Heart left ventricle (tissue), 13 donors: ENCODE measurements at regions not wholly inside any gene's neighbourhood (a gene's known extent, or its start where the extent isn't known, plus 50 kb on each side); places are given as distances from the start of the nearest gene placed in this dataset.

ENCODE experiments used
- POLR2A ChIP-seq, 2 donors: fragments of 450-650 bp; IDR thresholded peaks; one replicate each; pipeline ENCODE4 v1.6.1; 2017; ENCODE audit warnings: antibody characterized with exemption in 2 of 2, mild to moderate bottlenecking in 2 of 2, moderate library complexity in 2 of 2
- TF ChIP-seq, protein P1 (sequence below), 12 donors: fragments of 200-600 bp; sonication (generic) in 4 of 12; IDR thresholded peaks; one replicate each; pipeline versions ENCODE4 v1.5.0 to v1.8.0; 2018 to 2022; ENCODE audit warnings: antibody characterized with exemption in 12 of 12, mild to moderate bottlenecking in 5 of 12
- donor health status: ischemic (EF 13 %, LVEDD 7.1; RV severe dilation, severe dysfunction).
- donor health status: DM: no; HTN: yes; CAD: no.
- donor health status: DM: no; HTN: no; CAD: no.
- donor health status: ischemic (EF 25% LVEDD 6.9; RV normal size, moderate dysfunction).
- donor health status: ischemic (EF 25% LVEDD 5.7; RV mildly dilated, moderate dysfunction).
- donor health status: ischemic (EF 35%, LVEDD 5.7; RV mildly dilated, moderate dysfunction).
- donor health status: nonischemic (EF 11% LVEDD 7.7; RV severe dilation, severe dysfunction).
- donor health status: DM: yes; HTN: yes; CAD: no.
- donor health status: PGD.
- donor health status: ischemic (EF 29% LVEDD 5.4; RV normal size, mild dysfunction).
- donor health status: nonischemic (EF 23%, LVEDD 6.1; RV moderate dilation, normal function).

DNA sequence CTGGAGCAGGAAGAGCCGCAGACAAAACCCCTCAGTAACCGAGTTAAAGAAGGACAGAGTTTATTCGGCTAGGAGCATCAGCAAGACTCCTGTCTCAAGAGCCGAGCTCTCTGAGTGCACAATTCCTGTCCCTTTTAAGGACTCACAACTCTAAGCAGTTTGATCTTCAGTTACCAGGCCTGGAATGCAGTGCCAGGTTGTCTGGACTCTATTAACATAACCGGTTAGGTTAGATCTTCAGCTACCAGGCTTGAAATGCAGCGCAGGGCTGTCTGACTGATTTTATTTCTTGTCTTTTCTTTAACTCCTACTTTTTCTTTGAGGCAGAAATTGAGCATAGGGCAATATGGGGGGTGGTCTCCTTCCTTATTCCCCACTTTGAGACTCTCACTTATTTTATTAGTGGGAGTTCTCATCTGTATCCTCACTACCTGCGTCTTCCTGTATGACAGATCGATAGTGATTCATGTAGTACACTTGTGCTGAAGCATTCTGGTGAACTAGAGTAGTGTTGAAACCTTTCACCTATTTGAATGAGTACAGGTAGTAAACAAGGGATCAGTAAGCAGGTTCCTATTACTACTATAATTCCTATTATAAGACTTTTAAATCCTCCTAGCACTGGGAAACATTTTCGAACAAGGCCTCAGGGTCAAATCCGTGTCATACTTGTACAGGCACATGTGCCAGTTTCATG lies 325.0 kb downstream of the CGGBP1 start:
- TF ChIP-seq, protein P1, sequence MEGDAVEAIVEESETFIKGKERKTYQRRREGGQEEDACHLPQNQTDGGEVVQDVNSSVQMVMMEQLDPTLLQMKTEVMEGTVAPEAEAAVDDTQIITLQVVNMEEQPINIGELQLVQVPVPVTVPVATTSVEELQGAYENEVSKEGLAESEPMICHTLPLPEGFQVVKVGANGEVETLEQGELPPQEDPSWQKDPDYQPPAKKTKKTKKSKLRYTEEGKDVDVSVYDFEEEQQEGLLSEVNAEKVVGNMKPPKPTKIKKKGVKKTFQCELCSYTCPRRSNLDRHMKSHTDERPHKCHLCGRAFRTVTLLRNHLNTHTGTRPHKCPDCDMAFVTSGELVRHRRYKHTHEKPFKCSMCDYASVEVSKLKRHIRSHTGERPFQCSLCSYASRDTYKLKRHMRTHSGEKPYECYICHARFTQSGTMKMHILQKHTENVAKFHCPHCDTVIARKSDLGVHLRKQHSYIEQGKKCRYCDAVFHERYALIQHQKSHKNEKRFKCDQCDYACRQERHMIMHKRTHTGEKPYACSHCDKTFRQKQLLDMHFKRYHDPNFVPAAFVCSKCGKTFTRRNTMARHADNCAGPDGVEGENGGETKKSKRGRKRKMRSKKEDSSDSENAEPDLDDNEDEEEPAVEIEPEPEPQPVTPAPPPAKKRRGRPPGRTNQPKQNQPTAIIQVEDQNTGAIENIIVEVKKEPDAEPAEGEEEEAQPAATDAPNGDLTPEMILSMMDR (IDR thresholded peaks at IDR 0.05) = no peak
- no peak for TF ChIP-seq POLR2A (IDR thresholded peaks at IDR 0.05)
